Pancreas (tissue), 10 donors: ENCODE measurements at regions not wholly inside any gene's neighbourhood (a gene's known extent, or its start where the extent isn't known, plus 50 kb on each side); places are given as distances from the start of the nearest gene placed in this dataset.

Source experiments
- ATAC-seq, 4 donors: fragments of 200-7000 bp; cut with Tn5 transposase; one replicate each; pipeline versions ENCODE4 v1.8.0 to v1.9.1; 2020; ENCODE audit warnings: mild to moderate bottlenecking in 4 of 4, moderate library complexity in 4 of 4
- DNase-seq, 6 donors: peaks; one replicate each; pipeline ENCODE4 v3.0.0-alpha.2; 2020
- FAIRE-seq: peaks from 2 replicates; lab custom pipeline; 2012; peaks lifted over from hg19 to GRCh38; lab: Jason Lieb, UNC
- H3K27ac ChIP-seq, 4 donors: fragments of 200-600 bp; sonication (generic); 1 replicate in 3 of 4; 2 replicates in 1 of 4; pipeline versions ENCODE4 v1.5.0 to v1.8.0; 2020
- H3K27me3 ChIP-seq, 4 donors: fragments of 200-600 bp; one replicate each; pipeline ENCODE4 v1.8.0; 2021
- H3K36me3 ChIP-seq, 3 donors: fragments of 200-600 bp; sonication (generic) in 1 of 3; one replicate each; pipeline versions ENCODE4 v1.5.0 to v1.8.0; 2020 to 2021
- H3K4me1 ChIP-seq, 3 donors: fragments of 200-600 bp; one replicate each; pipeline ENCODE4 v1.8.0; 2021
- H3K4me3 ChIP-seq, 4 donors: fragments of 200-600 bp; sonication (generic) in 2 of 4; one replicate each; pipeline versions ENCODE4 v1.5.0 to v1.8.0; 2020 to 2021
- H3K9me3 ChIP-seq, 4 donors: fragments of 200-600 bp; one replicate each; pipeline ENCODE4 v1.8.0; 2021
- WGBS, 2 donors: extraction: QIAGEN DNeasy Blood & Tissue Kit; methylation state at CpG; one replicate each; pipeline ENCODE4 v1.1.7; 2013; 5-methylcytosine and 5-hydroxymethylcytosine counted together
- intact Hi-C, 3 donors: fragments of 100-400 bp; cut with DNase I; formaldehyde crosslinking; loops; one replicate each; pipeline versions ENCODE4 v1.11.1 to v1.14.2; 2022
- TF ChIP-seq, protein P1 (sequence below), 4 donors: fragments of 200-600 bp; sonication (generic) in 3 of 4; IDR thresholded peaks; one replicate each; pipeline versions ENCODE4 v1.5.0 to v1.8.0; 2021; ENCODE audit warnings: antibody characterized with exemption in 4 of 4
- donor health status: healthy with polysubstance abuse.
- donor health status: DM: no; HTN: no; CAD: no; lungs with moderate emphysema.
- donor health status: DM: no; HTN: no; CAD: no.
- donor health status: control.
- donor health status: control.
- donor health status: Bipolar disorder and iron deficiency.
- donor health status: DM: yes; HTN: yes; CAD: no.
- donor health status: DM: no; HTN: no; CAD: no.
- donor health status: DM: no; HTN: no; CAD: no.
- donor health status: DM: yes; HTN: yes; CAD: no.

- no peak overlapping the region for H3K27ac ChIP-seq
- no peak for FAIRE-seq
- 74 to 83% methylated on average over 12 of the region's 12 CpGs for WGBS, 2 donors
- no peaks in the 10 kb centered on the region for H3K27me3 ChIP-seq
- H3K4me3 ChIP-seq = no peak overlapping the region
- DNase-seq = peak in 2 of 6 donors; percentile 5 to 33
- H3K4me1 ChIP-seq = no peaks in the 10 kb centered on the region
- H3K36me3 ChIP-seq = no peaks in the 10 kb centered on the region
- TF ChIP-seq, protein P1, sequence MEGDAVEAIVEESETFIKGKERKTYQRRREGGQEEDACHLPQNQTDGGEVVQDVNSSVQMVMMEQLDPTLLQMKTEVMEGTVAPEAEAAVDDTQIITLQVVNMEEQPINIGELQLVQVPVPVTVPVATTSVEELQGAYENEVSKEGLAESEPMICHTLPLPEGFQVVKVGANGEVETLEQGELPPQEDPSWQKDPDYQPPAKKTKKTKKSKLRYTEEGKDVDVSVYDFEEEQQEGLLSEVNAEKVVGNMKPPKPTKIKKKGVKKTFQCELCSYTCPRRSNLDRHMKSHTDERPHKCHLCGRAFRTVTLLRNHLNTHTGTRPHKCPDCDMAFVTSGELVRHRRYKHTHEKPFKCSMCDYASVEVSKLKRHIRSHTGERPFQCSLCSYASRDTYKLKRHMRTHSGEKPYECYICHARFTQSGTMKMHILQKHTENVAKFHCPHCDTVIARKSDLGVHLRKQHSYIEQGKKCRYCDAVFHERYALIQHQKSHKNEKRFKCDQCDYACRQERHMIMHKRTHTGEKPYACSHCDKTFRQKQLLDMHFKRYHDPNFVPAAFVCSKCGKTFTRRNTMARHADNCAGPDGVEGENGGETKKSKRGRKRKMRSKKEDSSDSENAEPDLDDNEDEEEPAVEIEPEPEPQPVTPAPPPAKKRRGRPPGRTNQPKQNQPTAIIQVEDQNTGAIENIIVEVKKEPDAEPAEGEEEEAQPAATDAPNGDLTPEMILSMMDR (IDR thresholded peaks at IDR 0.05) = no peak
- no peaks in the 10 kb centered on the region for H3K9me3 ChIP-seq
- intact Hi-C loops = no loop called here
- no peak for ATAC-seq
Measured at GRCh38 chr4:59091146-59092142, 1981.3 kb upstream of the IGFBP7 start.

- no peak for FAIRE-seq
Measured at GRCh38 chr4:59094505-59094904, 1984.3 kb upstream of the IGFBP7 start.

GRCh38 chr4:59102311-59102710 is 1992.1 kb upstream of the IGFBP7 start:
- H3K4me3 ChIP-seq = no peak overlapping the region
- no peaks in the 10 kb centered on the region for H3K9me3 ChIP-seq
- no peaks in the 10 kb centered on the region for H3K4me1 ChIP-seq
- TF ChIP-seq, protein P1 (IDR thresholded peaks at IDR 0.05) = no peak
- ATAC-seq = no peak
- no peak for FAIRE-seq
- WGBS, 2 donors = 81 to 86% methylated on average over 2 of the region's 2 CpGs
- H3K27me3 ChIP-seq = no peaks in the 10 kb centered on the region
- H3K36me3 ChIP-seq = no peaks in the 10 kb centered on the region
- intact Hi-C loops = no loop called here
- H3K27ac ChIP-seq = no peak overlapping the region
- DNase-seq = no peak

More at GRCh38 chr4:59094505-59094904, 1984.3 kb upstream of the IGFBP7 start:
- Histone ChIP-seq H3K4me1 (no peaks in the 10 kb centered on the region), H3K27me3 (no peaks in the 10 kb centered on the region), H3K4me3 (no peak overlapping the region), H3K36me3 (no peaks in the 10 kb centered on the region), H3K9me3 (no peaks in the 10 kb centered on the region), H3K27ac (no peak overlapping the region)
- DNase-seq = no peak
- WGBS, 2 donors = 71 to 84% methylated on average over 4 of the region's 4 CpGs
- TF ChIP-seq, protein P1 (IDR thresholded peaks at IDR 0.05) = no peak
- intact Hi-C loops = no loop called here
- ATAC-seq = no peak

DNA sequence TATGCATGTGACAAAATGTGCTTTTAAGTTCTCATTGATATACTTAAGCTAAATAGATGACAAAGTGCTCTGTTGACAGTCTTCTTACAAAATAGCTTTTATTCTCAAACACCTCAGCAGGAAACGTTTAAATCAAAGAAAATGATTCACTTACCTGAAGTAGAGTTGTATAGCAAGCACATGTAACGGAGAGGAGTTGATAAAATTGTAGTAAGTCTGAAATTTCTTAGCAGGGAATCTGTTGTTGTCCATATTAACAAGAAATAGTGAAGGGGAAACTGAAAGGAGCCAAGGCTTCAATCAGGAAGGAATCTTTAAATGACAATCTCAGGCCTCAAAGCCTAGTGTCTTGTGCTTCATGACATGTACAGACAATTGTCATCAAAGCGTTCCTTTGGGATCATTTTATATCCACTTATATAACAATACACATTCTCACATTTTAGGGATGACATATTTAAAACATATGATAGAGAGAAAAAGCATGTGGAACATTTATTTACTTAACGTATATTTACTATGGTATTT is 2010.2 kb upstream of the IGFBP7 start:
- H3K27me3 ChIP-seq = no peaks in the 10 kb centered on the region
- no peaks in the 10 kb centered on the region for H3K9me3 ChIP-seq
- 62 to 77% methylated on average over 4 of the region's 4 CpGs for WGBS, 2 donors
- FAIRE-seq (no peak), ATAC-seq (no peak), DNase-seq (no peak)
- no peak overlapping the region for H3K4me3 ChIP-seq
- TF ChIP-seq, protein P1 (IDR thresholded peaks at IDR 0.05) = no peak
- intact Hi-C loops = no loop called here
- H3K27ac ChIP-seq = no peak overlapping the region
- no peaks in the 10 kb centered on the region for H3K36me3 ChIP-seq
- H3K4me1 ChIP-seq = no peaks in the 10 kb centered on the region
